ENCODE measurements at regions not wholly inside any gene's neighbourhood (a gene's known extent, or its start where the extent isn't known, plus 50 kb on each side); places are given as distances from the start of the nearest gene placed in this dataset.

DNA sequence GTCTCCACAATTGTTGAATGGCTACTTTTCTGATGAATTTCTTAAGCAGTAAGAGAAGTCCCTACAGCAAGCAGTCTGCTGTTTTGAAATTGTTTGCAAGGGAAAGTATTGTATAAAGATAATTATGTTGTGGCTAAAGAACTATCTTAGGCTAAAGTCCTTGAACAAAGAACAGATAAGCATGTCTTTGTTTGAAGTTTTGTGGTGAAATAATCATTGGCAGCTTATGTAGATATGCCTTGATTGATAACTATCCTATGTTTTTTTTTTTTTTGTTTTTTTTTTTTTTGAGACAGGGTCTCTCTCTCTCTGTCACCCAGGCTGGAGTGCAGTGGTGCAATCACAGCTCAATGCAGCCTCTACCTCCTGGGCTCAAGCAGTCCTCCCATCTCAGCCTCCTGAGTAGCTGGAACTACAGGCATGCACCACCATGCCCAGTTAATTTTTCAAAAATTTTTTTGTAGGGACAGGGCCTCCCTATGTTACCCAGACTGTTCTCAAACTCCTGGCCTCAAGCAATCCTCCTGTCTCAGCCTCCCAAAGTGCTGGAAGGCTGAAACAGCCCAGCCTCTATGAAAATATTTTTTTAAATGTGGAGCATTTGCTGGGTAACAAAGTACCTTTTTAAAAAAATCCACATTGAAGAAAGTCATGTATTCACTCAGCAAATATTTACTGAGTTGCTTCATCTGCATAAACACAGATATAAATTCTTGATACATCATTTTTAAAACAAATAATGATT is 80.8 kb downstream of the LLPH start:
- no peaks in the 10 kb centered on the region for H3K36me3 ChIP-seq
- no peaks in the 10 kb centered on the region for H3K9me3 ChIP-seq
- TF ChIP-seq, protein P1, sequence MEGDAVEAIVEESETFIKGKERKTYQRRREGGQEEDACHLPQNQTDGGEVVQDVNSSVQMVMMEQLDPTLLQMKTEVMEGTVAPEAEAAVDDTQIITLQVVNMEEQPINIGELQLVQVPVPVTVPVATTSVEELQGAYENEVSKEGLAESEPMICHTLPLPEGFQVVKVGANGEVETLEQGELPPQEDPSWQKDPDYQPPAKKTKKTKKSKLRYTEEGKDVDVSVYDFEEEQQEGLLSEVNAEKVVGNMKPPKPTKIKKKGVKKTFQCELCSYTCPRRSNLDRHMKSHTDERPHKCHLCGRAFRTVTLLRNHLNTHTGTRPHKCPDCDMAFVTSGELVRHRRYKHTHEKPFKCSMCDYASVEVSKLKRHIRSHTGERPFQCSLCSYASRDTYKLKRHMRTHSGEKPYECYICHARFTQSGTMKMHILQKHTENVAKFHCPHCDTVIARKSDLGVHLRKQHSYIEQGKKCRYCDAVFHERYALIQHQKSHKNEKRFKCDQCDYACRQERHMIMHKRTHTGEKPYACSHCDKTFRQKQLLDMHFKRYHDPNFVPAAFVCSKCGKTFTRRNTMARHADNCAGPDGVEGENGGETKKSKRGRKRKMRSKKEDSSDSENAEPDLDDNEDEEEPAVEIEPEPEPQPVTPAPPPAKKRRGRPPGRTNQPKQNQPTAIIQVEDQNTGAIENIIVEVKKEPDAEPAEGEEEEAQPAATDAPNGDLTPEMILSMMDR (IDR thresholded peaks at IDR 0.05): no peak
- no peaks in the 10 kb centered on the region for H3K27me3 ChIP-seq (replicated peaks; ENCODE audit: insufficient read depth)
- DNase-seq (ENCODE audit: low spot score): no peak
- no peak for ATAC-seq (ENCODE audit: insufficient number of reproducible peaks, low FRiP score, low read depth)
- no peak overlapping the region for H3K4me3 ChIP-seq
- no peaks in the 10 kb centered on the region for H3K4me1 ChIP-seq (ENCODE audit: control insufficient read depth in 1 of 2, low read depth in 2 of 2)
- no peak overlapping the region for H3K27ac ChIP-seq

DNA sequence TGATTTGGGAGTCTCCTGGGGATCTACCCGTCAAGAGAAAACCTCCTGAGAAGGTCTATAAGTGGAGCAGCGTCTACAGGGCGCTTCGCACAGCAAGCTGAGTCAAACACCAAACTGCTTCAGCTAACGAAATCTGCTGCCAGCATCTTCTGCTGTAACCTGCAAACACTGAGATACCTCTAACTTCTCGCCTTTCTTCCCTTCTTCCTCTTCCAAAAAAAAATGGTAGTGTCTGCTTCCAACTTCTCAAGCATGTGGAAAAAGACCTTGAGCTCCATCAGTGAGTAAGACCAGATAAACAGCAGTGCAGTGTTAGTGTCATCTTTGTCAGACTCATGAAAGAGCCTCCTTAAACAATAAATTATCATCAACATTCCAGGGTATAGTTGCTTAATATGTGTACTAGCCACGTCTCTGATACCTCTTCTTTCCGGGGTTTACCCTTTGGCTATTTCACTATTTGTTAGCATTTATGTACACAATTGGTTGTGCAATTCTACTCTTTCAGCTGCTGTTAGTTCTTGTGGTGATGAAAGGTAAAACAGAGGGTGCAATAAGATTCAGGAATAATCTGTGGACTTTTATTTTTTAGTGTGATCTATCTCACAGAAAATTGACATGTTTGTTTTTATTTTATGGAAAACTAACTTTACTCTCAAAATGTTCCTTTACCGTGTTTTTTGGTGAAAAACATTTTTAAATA is 81.6 kb downstream of the LLPH start:
- no peaks in the 10 kb centered on the region for H3K27me3 ChIP-seq (replicated peaks; ENCODE audit: insufficient read depth)
- no peaks in the 10 kb centered on the region for H3K36me3 ChIP-seq
- ATAC-seq (ENCODE audit: insufficient number of reproducible peaks, low FRiP score, low read depth) (no peak), DNase-seq (ENCODE audit: low spot score) (no peak)
- H3K9me3 ChIP-seq: no peaks in the 10 kb centered on the region
- H3K4me1 ChIP-seq (ENCODE audit: control insufficient read depth in 1 of 2, low read depth in 2 of 2): no peaks in the 10 kb centered on the region
- TF ChIP-seq, protein P1 (IDR thresholded peaks at IDR 0.05): no peak
- H3K27ac ChIP-seq: no peak overlapping the region
- H3K4me3 ChIP-seq: no peak overlapping the region

DNA sequence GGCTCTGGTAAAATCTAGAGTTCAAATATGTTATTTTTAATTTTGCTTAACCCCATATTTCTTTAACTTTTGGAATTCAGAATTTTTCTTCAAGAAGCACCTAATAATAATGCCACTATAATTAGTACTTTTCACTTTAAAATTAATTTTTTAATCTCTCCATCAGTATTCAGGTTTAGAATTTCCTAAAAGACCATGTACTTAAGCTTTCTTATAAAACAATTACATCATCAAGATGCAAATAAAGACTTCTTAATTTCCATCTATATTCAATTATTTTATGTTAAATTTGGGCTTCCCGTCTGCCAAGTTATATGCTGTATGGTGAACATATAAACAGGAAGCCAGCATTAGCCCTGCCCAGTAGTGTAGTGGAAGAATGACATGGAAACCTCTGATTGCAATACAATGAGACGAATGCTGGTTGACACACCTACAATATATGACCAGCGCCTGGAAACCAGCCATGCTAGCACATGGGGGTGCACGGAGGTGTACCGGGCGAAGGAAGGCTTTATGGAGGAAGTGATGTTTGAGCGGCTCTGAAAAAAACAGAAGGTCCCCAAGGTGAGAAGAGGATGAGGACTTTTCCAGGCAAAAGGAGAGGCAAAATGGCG is 82.2 kb downstream of the LLPH start:
- DNase-seq (ENCODE audit: low spot score) (no peak), ATAC-seq (ENCODE audit: insufficient number of reproducible peaks, low FRiP score, low read depth) (no peak)
- Histone ChIP-seq H3K9me3 (no peaks in the 10 kb centered on the region), H3K4me3 (no peak overlapping the region), H3K36me3 (no peaks in the 10 kb centered on the region), H3K4me1 (ENCODE audit: control insufficient read depth in 1 of 2, low read depth in 2 of 2) (no peaks in the 10 kb centered on the region), H3K27me3 (replicated peaks; ENCODE audit: insufficient read depth) (no peaks in the 10 kb centered on the region), H3K27ac (no peak overlapping the region)
- TF ChIP-seq, protein P1 (IDR thresholded peaks at IDR 0.05): no peak

DNA sequence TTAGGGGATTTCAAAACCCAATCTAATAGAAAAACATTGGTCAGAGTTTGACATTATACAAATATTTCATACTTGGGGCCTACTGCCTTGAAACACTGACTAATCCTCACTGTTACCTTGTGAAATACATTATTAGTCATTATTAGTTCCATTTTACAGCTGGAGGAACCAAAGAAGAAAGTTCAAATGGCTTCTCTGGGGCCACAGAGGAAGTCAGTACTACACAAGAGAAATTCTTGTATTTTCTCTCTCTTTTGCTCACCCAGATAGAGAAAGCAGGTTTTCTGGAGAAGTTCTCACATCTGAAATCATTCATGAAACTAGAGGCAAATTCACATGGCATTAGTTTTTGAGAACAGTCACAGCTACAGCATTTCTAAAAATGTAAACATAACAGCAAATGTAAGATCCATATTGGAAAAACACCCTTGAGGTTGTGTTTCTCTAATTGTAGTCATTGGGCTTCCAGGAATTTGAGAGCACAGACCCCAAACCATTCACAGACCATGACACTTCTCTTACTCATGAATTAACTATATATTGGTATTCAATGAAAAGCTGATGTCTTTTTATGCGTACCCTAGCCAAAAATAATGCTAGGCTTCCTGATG is 83.0 kb downstream of the LLPH start:
- no peak for ATAC-seq (ENCODE audit: insufficient number of reproducible peaks, low FRiP score, low read depth)
- DNase-seq (ENCODE audit: low spot score): no peak
- Histone ChIP-seq H3K36me3 (no peaks in the 10 kb centered on the region), H3K4me1 (ENCODE audit: control insufficient read depth in 1 of 2, low read depth in 2 of 2) (no peaks in the 10 kb centered on the region), H3K27ac (no peak overlapping the region), H3K9me3 (no peaks in the 10 kb centered on the region), H3K27me3 (replicated peaks; ENCODE audit: insufficient read depth) (no peaks in the 10 kb centered on the region), H3K4me3 (no peak overlapping the region)
- TF ChIP-seq, protein P1 (IDR thresholded peaks at IDR 0.05): no peak

DNA sequence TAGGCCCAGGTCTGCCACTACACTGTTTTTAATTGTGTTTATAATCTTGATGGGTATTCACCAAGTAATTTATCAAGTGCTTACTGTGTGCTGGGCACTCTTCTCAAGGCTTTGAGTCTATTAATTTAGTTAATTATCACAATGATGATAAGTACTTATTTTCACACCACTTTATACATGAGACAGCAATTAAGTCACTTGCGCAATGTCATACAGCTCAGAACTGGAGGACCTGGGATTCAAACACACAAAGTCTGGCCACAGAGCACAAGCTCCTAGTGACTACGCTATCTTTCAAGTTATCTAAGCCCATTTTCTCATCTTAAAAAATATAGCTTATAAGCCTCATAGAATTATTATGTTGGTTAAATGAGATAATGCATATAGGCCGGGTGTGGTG is 85.0 kb downstream of the LLPH start:
- Histone ChIP-seq H3K4me3 (no peak overlapping the region), H3K36me3 (no peaks in the 10 kb centered on the region), H3K4me1 (ENCODE audit: control insufficient read depth in 1 of 2, low read depth in 2 of 2) (no peaks in the 10 kb centered on the region), H3K27ac (no peak overlapping the region), H3K27me3 (replicated peaks; ENCODE audit: insufficient read depth) (no peaks in the 10 kb centered on the region), H3K9me3 (no peaks in the 10 kb centered on the region)
- TF ChIP-seq, protein P1 (IDR thresholded peaks at IDR 0.05): no peak
- ATAC-seq (ENCODE audit: insufficient number of reproducible peaks, low FRiP score, low read depth) (no peak), DNase-seq (ENCODE audit: low spot score) (no peak)

Measured in thoracic aorta (tissue), 2 donors.